ENCODE measurements at regions not wholly inside any gene's neighbourhood (a gene's known extent, or its start where the extent isn't known, plus 50 kb on each side); places are given as distances from the start of the nearest gene placed in this dataset.

DNA sequence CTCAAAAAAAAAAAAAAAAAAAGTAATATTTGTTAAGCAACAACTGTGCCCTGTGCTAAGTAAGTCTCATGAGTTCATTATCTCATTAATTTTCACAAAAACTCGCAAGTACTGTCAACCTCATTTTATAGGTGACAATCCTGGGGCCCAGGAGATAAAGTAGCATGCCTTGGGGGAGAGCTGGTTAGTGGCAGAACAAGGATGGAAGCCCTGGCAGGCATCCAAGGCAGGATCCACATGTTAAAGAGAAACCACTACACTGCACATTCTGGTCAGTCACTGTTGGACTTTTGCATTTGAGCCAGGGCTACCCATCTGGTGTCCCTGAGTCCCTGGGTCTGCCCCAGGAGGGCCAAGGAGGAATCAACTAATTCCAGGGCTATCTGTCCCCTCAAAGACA is 54.6 kb downstream of the ZFP36L2 start:
- DNase-seq (ENCODE audit: low read depth in 2 of 2) = no peak

DNA sequence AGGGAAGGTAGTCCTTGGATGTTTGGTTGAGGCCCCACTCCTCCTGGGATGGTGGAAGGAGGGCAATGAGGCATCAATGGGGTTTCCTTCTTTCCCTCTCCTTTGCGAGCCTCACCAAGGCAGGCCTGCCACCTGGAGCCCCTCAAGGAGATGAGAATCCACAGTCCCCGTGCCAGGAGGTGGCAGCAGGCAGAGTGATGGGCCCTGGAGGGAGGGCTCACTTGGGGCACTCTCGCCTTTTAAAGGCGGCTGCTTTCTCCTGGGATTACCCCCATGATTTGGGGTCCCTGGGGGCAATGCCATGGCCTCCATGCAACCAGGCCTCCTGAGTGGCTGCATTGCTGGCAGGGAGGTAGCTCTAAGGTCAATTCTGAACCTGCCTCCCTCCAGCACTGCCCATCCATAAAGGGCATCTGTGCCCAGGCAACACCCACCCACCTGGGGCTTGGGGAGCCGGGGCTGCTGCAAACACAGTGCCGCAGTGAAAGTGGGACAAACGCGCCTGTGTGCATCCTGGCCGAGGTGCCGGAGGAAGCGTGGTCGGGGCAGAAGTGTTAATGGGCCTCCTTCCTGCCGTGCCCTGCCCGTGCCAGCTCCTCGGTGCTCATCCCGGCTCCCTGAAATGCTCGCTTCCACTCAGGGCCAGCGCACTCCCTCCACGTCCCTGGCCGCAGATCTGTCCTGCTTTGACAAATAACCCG is 55.9 kb downstream of the ZFP36L2 start:
- DNase-seq (ENCODE audit: low read depth in 2 of 2) = no peak

DNA sequence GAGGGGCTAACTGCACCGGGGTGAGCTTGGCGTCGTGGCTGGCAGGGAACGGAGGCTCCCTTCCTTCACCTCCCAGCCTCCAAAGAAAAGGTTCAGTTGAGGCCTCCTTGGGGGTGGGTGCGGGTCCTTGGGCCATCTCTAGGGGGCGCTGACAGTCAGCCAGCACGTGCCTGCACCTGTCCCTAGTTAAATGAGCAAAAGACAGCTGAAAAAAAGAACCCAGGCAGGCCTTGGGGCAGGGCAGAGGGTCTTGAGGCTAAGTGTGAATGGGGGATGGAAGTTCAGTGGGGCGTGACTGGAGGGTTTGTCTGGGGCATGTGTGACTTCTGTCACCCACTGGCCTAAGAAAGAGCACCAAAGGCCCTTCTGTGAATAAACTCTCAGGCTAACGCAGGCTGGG is 56.4 kb downstream of the ZFP36L2 start:
- peak in 1 of 2 donors; percentile 67 for DNase-seq (ENCODE audit: low read depth in 2 of 2)

DNA sequence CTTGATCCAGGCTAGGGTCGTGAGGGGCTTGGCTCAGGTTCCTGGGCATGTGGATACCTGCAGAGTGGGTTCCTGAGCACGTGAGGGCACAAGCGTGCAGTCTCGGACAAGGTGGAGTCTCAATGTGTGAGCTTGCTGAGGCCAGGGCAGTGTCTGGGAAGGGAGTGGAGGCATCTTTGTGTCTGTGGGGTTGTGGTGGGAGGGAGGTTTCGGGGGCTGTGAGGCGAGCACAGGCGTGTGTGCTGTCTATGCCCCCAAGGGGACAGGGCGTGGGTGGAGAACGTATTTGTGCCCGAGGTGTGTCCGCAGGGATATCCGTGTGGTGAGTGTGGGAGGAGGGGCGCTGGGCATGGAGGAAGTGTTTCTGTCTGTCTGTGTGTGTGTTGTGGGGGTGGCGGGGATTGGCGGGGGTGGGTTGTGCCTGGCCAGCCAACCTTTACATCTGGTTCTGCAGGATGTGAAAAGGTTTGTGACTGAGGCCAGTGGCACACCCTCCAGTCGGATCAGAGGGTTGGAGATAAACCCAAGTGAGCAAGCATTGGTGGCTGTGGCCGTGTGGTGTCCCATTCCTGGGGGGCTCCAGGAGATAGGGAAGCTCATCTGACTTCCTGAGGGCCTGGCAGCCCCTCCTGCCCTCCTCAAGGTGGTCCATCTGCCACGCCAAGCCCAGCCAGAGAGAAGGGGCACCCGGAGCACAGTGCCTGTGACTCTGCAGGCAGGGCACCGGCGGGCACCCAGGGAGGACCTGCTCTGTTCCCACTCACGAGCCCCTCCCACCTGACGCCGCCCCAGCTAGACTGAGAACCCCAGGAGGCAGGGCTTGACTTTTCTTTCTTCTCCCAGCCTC is 57.1 kb downstream of the ZFP36L2 start:
- no peak for DNase-seq (ENCODE audit: low read depth in 2 of 2)

DNA sequence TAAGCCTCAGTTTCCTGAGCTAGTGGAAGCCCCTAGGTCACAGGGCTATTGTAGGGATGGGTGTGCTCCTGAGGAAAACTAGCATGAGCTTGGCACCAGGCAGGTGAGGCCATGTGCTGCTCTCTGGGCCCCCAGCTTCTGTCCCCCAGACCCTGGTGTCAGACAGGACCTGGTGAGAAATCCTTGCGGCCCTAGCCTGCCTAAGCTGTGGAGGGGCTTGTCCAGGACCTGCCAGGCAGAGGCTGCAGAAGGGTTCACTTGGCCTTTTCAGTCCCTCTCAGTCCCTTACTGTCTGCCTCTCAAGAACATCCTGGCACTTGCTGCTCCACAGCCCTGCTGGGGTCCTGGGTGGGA is 58.4 kb downstream of the ZFP36L2 start:
- DNase-seq (ENCODE audit: low read depth in 2 of 2) = no peak

DNA sequence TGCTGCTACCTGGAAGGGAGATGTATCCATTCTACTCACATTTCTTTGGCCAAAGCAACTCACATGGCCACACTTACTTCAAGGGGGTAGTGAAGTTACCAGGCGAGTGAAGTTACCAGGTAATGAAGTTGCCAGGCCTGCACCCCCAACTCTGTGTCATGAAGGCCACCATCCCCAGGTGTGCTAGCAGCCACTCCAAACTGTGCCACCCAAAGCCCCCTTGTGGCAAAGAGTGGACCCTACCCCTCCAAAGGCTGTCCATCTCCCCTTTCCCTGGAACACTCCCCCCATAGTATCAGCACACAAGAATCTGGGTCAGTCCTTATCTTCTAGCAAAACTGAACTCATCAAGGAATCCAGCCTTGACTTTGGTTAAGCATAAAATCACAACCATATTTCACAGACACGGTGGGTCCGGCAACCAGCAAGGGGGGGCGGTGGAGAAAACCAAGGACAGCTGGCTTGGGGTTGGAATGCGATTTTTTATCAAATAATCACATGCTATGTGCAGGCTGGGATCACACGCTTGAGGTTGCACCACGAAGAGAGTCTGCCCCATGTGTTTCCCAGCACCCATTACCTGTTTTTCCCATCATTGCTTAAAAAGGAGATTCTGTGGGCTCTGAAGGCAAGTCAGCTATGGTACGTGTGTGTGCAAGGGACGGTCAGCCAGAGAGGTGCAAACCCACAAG is 60.9 kb downstream of the ZFP36L2 start:
- no peak for DNase-seq (ENCODE audit: low read depth in 2 of 2)

DNA sequence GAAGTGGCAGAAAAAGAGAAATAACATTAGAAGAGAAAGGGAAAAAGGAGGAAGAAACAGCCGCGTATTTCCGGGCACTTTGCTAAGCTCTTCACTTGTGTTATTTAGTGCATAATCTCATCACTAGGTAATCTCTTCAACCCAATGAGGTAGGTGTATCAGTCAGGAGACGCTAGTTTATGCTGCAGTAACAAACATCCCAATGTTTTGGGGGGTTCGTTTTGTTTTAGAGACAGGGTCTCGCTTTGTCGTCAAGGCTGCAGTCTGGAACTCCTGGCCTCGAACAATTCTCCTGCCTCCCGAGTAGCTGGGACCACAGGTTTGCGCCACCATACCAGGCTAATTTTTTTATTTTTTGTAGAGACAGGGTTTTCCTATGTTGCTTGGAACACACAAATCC is 61.7 kb downstream of the ZFP36L2 start:
- no peak for DNase-seq (ENCODE audit: low read depth in 2 of 2)

DNA sequence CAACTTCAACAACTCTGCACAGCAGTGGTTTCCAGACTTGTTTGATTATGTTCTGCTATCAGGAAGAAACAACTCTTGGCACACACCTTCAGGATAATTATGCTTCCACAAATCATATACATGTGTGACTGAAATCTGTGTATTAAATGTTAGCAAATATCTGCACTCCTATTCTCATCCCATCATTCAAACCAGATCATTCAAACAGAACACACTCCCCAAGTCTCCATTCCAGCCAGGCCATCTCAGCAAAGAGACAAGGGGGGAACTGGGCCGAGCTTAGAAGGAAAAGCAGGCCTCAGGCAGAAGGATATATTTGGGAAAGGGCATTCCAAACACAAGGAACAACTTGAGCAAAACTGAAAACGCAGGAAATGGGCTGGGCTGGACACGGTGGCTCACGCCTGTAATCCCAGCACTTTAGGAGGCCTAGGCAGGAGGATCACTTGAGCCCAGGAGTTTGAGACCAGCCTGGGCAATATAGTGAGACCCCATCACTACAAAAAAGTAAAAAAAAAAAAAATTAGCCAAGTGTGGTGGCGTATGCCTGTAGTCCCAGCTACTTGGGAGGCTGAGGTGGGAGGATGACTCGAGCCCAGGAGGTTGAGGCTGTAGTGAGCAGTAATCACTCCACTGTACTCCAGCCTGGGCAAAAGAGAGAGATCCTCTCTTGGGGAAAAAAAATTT is 62.7 kb downstream of the ZFP36L2 start:
- DNase-seq (ENCODE audit: low read depth in 2 of 2) = no peak

DNA sequence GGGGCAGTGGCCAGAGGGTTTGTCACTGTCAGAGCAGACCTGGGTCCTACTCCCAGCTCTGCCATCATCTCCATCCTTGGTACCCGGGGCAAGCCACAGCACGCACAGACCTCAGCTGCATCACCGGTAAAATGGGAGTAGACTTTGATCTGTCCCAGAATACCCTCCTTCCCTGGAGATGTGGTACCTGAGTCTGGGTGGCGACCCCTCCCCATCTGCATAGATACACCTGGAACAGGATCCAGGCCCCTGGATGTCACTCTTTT is 64.0 kb downstream of the ZFP36L2 start:
- no peak for DNase-seq (ENCODE audit: low read depth in 2 of 2)

DNA sequence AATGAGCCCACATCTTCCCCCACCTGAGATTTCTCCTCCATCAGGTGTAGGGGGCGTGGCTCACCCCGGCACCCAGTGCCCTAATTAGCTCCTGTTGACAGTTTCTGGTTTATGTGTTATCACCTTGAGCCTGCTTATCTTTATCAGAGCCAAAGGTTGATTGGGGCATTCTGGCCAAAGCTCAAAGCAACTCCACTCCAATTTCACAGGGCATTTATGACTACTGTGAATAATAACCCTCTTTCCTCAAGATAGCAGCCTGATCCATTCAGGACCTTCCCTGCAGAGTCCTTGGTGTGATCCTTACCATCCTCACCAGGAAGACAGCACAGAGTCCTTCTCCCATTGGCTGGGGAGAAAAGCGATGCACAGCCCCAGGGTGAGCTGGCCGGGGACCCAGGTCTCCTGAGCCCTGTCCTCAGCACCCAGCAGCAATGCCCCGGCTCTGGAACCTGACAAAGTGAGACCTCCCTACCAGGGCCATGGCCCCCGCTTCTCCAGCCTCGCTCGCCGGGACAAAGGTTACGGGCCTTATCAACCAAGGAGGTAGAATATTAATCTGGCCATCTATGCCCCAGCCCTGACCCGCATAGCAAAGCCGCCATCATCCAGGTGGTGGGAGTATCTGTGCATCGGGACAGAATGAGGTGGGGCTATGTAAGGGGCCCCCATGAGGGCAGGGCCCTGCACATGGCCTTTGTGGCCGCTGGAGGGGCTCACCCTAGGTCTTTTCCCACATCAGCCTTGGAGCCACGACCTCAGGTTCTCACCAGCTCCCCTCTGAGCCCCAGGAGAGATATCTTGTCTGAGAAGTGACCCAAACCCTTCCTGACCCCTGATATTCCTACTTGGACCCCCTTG is 64.5 kb downstream of the ZFP36L2 start:
- no peak for DNase-seq (ENCODE audit: low read depth in 2 of 2)

DNA sequence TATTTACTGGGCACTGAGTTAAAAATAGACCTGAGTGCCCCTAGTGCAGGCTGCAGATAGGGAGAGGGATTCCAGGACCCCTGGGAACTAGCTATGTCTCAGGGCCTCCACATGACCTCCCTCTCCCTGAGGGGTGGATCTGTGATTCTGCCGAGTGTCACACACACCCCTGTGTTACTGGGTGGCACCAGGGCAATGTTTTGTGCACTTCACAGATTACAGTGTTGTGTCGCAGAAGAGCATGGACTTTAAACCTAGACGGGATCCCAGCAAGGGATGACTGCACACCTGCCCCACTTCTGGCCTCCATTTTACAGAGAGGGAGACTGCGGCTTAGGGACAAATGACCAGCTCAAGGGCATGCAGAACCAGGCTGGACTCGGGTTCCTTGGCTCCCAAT is 65.6 kb downstream of the ZFP36L2 start:
- no peak for DNase-seq (ENCODE audit: low read depth in 2 of 2)

DNA sequence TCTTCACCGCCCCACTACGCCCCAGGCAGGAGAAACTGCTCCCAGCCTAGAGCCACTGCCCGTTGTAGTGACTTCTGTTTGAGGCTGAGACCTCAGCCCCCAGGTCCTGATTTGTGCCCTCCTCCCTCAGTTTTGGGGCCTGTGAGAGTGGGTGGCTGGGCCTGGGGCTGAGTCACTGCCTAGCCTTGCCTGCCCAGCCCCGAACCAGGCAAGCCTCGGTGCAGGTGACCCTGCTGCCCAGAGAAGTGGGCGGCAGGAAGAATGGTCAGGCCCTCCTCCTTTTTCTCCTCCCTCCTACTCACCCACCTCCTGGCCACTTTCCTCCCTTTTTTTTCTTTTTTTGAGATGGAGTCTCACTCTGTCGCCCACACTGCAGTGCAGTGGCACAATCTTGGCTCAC is 66.6 kb downstream of the ZFP36L2 start:
- DNase-seq (ENCODE audit: low read depth in 2 of 2) = no peak

DNA sequence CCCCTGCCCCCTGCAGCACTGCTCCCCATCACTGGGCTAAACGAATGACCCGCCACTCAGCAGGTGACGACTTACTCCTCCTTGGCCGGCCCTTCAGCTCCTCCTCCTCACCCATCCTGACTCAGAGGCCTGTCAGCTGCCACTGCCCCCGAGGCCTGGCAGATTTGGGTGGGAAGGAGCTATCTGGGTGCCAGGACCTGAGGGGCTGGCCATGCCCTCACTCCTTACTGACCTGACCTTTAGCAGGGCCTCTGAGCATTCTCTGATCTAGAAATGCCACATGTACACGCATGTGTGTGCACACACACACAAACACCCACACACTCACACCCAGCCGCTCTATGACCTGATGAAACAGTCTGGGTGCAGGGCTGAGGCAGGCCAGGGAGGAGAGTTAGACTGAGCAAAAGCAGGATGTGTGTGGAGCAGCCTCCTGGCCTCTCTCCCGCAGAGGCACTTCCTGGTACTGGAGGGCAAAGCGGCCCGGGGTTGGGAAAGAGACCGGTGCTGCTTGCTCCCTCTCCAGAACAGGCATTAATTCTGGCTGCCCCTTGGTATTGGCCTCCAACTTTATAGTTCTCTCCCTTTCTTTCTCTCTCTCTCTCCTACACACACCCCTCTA is 68.0 kb downstream of the ZFP36L2 start:
- DNase-seq (ENCODE audit: low read depth in 2 of 2) = peak in 1 of 2 donors; percentile 50

DNA sequence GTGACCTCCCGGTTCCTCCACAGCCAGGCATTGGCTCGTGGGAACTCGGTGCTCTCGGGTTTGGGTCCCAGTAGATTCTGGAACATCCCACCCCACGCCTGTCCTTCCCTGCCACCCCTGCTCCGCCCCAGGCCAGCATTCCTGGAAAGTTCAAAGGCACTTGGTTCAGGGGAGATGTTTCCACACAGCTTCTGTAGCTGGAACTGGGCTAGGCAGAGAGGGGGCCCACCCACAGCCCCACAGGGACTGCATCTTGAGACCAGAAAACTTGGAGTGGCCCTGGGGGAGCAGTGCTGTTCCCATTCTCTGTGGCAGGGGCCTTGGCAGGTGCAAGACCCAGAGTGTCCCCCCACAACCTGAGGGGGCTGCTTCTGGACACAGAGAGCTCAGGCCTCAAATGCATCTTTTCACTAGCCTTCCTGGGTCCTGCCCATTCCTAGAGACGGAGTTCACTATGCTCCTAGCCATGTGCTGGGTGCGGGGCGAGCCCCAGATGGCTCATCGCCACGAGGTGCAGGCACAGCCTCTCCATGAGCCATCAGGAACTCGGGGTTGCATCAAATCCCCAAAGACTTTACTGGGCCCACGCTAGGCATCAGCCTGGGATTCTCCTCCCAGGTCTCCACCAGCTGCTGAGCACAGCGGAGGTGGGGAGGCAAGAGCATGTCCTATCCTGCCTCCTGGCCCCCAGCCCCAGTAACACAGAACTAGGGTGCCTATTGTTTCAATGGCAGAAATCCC is 68.7 kb downstream of the ZFP36L2 start:
- no peak for DNase-seq (ENCODE audit: low read depth in 2 of 2)

DNA sequence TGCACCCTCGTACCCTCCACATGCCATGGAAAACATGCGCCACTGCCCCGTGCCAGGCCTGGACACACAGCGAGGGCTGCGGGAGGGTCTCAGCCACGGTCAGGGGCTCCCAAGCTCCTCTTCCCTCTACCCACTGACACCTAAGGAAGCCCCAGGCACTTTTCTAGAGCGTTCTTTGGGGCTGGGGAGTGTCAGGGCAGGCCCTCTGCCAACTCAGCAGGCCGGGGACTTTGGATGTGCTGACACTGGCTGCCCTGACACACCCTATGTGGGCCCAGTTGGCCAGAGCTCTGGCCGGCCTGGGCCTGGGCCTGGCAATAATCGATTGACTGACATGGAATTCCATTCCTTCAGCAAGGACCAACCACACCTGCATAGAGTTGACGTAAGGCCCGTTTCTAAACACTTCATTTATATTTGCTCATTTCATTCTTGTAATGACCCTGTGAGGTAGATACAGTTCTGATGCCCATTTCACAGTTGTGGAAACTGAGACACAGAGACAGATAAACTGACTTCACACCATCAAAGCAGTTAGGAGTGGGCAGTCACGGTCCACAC is 70.5 kb downstream of the ZFP36L2 start:
- no peak for DNase-seq (ENCODE audit: low read depth in 2 of 2)

DNA sequence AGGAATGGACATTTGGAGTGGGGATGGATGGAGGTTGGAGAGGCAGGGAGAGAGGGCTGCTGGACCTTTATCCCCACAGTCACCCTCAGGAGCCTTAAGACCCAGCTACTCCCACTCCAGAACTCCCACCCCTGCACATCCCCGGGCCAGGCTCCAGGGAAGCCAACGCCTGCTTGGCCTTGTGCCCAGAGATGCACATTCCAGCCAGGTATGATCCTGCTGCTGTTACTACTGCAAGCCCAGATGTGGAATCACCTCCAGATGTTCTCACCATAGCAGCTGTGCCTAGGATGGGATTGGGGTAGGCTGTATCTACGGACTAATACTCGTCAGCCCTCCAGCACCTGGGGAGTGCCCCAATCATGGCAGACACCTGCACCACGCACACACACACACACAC is 71.7 kb downstream of the ZFP36L2 start:
- DNase-seq (ENCODE audit: low read depth in 2 of 2) = no peak

DNA sequence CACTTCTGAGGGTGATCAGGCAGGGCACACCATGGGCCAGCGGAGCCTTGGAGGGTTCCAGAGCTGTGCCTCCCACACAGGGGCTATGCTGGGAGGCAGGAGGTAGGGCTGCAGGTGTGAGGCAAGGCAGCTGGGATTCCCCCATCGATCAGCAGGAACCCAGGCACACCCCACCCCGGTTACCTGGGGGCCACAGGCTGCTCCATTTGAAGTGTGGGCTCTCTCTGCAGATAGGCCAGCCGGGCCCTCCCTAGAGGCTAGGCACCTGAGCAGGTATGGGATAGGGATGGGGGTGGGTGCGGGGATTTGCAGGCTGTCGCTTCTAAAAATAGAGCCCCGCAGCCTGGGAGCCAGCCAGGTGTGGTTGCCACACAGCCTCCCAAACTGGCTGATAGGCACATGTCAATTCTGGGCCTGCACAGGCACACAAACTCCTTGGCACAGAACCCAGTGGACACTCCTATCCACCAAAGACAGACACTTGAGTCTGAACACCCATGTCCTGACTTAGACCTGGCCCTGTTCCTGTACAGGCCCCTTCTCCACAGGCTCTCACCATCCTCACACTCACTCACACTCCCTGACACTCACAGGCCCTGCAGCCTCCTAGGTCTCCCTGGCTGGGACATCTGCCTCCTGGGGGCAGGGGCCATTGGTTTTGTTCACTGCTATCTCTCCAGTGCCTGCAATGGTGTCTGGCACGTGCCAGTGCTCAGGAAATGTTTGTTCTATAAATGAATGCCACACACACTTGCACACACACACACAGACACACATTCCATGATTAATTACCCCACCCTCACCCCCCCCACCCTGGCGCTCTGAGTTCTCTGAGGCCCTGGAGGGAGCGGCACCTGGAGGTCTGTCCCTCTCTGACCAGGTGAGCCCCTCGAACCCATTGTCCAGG is 73.4 kb downstream of the ZFP36L2 start:
- DNase-seq (ENCODE audit: low read depth in 2 of 2) = no peak

DNA sequence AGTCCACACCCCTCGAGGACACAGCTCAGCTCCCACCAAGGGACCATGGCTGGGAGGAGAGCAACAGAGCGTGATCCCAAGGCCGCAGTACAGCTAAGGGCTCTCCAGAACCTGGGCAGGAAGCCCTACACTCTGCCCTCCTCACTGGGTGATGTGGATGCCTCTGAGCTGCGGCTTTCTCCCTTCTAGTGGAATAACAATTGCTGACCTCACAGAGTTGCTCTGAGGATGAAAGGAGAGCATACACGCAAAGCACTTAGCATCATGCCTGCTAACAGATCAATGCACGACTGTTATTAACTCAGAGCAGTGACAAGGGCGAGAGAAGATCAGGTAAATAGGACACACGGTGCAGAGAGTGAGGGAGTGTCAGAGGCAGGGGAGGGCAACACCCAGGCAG is 74.2 kb downstream of the ZFP36L2 start:
- DNase-seq (ENCODE audit: low read depth in 2 of 2) = no peak

DNA sequence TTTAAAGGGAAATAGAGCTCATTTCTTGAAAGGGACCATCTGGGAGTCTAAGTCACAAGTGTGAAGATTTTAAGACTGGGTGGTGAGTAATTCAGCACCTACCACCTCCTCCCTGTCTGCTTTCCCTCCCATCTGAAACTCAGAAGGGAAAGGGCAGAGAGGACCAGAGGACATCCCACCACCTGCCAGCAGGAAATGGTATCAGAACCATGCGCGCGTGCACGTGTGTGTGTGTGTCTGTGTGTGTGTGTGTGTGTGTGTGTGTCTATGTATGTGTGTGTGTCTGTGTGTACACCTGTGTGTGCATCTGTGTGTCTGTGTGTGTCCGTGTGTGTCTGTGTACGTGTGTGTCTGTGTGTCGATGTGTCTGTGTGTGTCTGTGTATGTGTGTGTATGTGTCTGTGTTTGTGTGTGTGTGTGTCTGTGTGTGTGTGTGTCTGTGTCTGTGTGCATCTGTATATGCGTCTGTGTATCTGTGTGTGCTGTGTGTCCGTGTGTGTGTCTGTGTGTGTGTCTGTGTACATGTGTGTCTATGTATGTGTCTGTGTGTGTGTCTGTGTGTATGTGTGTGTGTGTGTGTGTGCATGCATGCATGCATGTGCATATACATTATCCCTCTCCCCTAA is 76.8 kb downstream of the ZFP36L2 start:
- no peak for DNase-seq (ENCODE audit: low read depth in 2 of 2)

Data from stimulated activated CD8-positive, alpha-beta memory T cell treated with anti-CD3 and anti-CD28 coated beads, Interleukin-2, amount 100 ng/mL, for 48 hours (primary cell).